Transverse colon (tissue), 4 donors: ENCODE measurements at regions not wholly inside any gene's neighbourhood (a gene's known extent, or its start where the extent isn't known, plus 50 kb on each side); places are given as distances from the start of the nearest gene placed in this dataset.

Source experiments
- DNase-seq: peaks from one replicate; pipeline ENCODE4 v3.0.0-alpha.2; 2019
- H3K27ac ChIP-seq, 4 donors: fragments of 200-600 bp; sonication (generic); 2 replicates each; pipeline ENCODE4 v1.5.1; 2016 to 2018; ENCODE audit warnings: inconsistent platforms in 4 of 4
- H3K27me3 ChIP-seq: fragments of 200-600 bp; sonication (generic); 2 replicates; pipeline ENCODE4 v1.5.1; 2017; ENCODE audit warnings: inconsistent platforms
- H3K36me3 ChIP-seq, 4 donors: fragments of 200-600 bp; sonication (generic); 2 replicates each; pipeline ENCODE4 v1.5.1; 2017 to 2019; ENCODE audit warnings: inconsistent platforms in 4 of 4
- H3K4me1 ChIP-seq, 4 donors: fragments of 200-600 bp; sonication (generic); 2 replicates each; pipeline ENCODE4 v1.5.1; 2017 to 2020; ENCODE audit warnings: inconsistent platforms in 4 of 4
- H3K4me3 ChIP-seq, 4 donors: fragments of 200-600 bp; sonication (generic); 1 replicate in 1 of 4; 2 replicates in 3 of 4; pipeline versions ENCODE4 v1.5.1 to v1.6.1; 2017 to 2019; ENCODE audit warnings: inconsistent platforms in 4 of 4
- H3K9me3 ChIP-seq, 2 donors: fragments of 200-600 bp; sonication (generic); 2 replicates each; pipeline ENCODE4 v1.5.1; 2017 to 2019; ENCODE audit warnings: inconsistent platforms in 2 of 2
- EP300 ChIP-seq: sonication (generic); formaldehyde crosslinking; IDR thresholded peaks from one replicate; pipeline ENCODE4 v1.6.1; 2017; ENCODE audit warnings: antibody characterized with exemption, low read depth
- POLR2A ChIP-seq: fragments of 450-650 bp; IDR thresholded peaks from one replicate; pipeline ENCODE4 v1.6.1; 2016; ENCODE audit warnings: antibody characterized with exemption, mild to moderate bottlenecking, moderate library complexity
- POLR2AphosphoS5 ChIP-seq, 3 donors: sonication (generic); formaldehyde crosslinking; IDR thresholded peaks; one replicate each; pipeline ENCODE4 v1.6.1; 2016; ENCODE audit warnings: antibody characterized with exemption in 3 of 3
- WGBS, 2 donors: methylation state at CpG; one replicate each; pipeline ENCODE4 v1.1.5; 2018; ENCODE audit warnings: low coverage in 1 of 2; 5-methylcytosine and 5-hydroxymethylcytosine counted together
- in situ Hi-C, 4 donors: fragments of 200-750 bp; cut with MboI; loops; one replicate each; pipeline versions ENCODE4 v1.15.0 to v1.15.1; 2017; ENCODE audit warnings: low sequenced_read_pairs in 3 of 4, low pct_ligation_motif_present in 1 of 4, low pct_unique_long_range_greater_than_20kb in 1 of 4
- intact Hi-C: fragments of 100-400 bp; cut with DNase I; formaldehyde crosslinking; loops from one replicate; pipeline ENCODE4 v1.15.1; 2023; ENCODE audit warnings: low total_unique reads
- TF ChIP-seq, protein P1 (sequence below), 5 experiments: fragments of 200-600 bp in 3 of 5; fragments of 450-650 bp in 2 of 5; sonication (generic) in 3 of 5; IDR thresholded peaks; 1 replicate in 2 of 5; 2 replicates in 3 of 5; pipeline ENCODE4 v1.5.1; 2016 to 2017; ENCODE audit warnings: antibody characterized with exemption in 5 of 5, inconsistent platforms in 3 of 5, mild to moderate bottlenecking in 2 of 5, moderate library complexity in 1 of 5

DNA sequence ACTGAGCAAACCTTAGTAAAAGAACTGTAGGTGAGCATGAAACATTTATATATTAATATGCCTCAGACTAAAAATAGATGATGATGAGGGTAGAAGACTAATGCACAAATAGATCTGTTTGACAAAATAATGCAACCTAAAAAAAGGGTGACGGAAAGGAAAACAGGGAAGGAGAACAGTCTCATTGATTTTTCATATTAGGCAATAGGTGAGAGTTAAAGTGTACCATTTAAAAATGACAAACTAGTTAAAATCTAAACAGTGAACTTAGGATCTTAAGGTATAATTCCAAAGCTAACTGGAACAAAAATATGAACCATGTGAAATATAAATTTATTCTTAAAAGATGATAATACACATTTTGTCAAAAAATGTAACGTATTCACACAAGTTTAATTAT is 1347.6 kb downstream of the SI start:
- WGBS, 2 donors: 67 to 69% methylated on average over 2 of the region's 2 CpGs
- TF ChIP-seq POLR2AphosphoS5 (IDR thresholded peaks at IDR 0.05) (no peak), POLR2A (no peak)

DNA sequence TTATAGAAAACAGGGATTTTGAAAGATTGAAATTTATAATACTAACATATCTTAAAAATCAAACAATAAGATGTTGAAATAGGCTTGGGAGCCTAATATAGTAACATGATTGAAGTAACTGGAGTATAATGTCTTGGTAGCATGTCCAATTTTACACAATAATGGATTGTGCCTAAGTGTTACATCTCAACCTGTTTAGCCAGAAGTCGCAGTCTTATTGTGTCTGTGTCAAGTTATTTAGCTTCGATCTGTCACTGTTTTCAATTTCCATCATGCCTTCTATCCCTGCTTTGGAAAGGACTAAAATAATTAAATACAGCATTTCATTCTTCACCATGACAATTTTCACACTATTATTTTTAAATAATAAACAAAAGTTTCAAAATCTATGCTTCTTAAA is 1352.2 kb downstream of the SI start:
- no peaks in the 10 kb centered on the region for H3K9me3 ChIP-seq
- DNase-seq: no peak
- no peak overlapping the region for H3K4me3 ChIP-seq
- WGBS, 2 donors: 52 to 89% methylated on average over 2 of the region's 2 CpGs
- no peak overlapping the region for H3K27ac ChIP-seq
- no peaks in the 10 kb centered on the region for H3K27me3 ChIP-seq
- no peaks in the 10 kb centered on the region for H3K36me3 ChIP-seq
- in situ Hi-C loops: no loop called here
- intact Hi-C loops: no loop called here
- TF ChIP-seq, protein P1, sequence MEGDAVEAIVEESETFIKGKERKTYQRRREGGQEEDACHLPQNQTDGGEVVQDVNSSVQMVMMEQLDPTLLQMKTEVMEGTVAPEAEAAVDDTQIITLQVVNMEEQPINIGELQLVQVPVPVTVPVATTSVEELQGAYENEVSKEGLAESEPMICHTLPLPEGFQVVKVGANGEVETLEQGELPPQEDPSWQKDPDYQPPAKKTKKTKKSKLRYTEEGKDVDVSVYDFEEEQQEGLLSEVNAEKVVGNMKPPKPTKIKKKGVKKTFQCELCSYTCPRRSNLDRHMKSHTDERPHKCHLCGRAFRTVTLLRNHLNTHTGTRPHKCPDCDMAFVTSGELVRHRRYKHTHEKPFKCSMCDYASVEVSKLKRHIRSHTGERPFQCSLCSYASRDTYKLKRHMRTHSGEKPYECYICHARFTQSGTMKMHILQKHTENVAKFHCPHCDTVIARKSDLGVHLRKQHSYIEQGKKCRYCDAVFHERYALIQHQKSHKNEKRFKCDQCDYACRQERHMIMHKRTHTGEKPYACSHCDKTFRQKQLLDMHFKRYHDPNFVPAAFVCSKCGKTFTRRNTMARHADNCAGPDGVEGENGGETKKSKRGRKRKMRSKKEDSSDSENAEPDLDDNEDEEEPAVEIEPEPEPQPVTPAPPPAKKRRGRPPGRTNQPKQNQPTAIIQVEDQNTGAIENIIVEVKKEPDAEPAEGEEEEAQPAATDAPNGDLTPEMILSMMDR (IDR thresholded peaks at IDR 0.05): no peak
- TF ChIP-seq EP300 (no peak), POLR2AphosphoS5 (IDR thresholded peaks at IDR 0.05) (no peak), POLR2A (no peak)
- H3K4me1 ChIP-seq: no peaks in the 10 kb centered on the region

More for the DNA sequence above, 1347.6 kb downstream of the SI start:
- H3K9me3 ChIP-seq: no peaks in the 10 kb centered on the region
- no peak overlapping the region for H3K4me3 ChIP-seq
- no peak for DNase-seq
- H3K4me1 ChIP-seq: no peaks in the 10 kb centered on the region
- no peaks in the 10 kb centered on the region for H3K36me3 ChIP-seq
- in situ Hi-C loops: no loop called here
- intact Hi-C loops: no loop called here
- no peaks in the 10 kb centered on the region for H3K27me3 ChIP-seq
- H3K27ac ChIP-seq: no peak overlapping the region

DNA sequence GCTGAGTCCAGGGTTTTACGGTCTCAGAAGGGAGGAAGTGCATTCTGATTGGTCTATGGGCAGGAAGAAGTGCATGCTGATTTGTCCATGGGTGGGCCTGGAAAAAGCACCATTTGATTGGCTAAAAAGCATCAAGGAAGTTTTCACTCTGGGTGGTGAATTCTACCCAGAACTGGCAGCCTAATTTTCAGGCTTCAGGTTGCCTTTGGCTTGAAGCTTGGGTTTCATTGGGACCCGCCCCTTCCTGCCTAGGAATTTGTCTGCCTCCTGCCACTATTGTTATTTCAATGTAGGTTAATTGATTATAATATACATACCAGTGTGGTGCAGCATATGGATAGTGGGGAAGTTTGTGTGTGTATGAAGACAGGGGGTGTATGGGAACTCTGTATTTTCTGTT is 1355.9 kb downstream of the SI start:
- H3K4me1 ChIP-seq: no peaks in the 10 kb centered on the region
- no peak for DNase-seq
- in situ Hi-C loops (no loop called here), intact Hi-C loops (no loop called here)
- H3K36me3 ChIP-seq: no peaks in the 10 kb centered on the region
- no peaks in the 10 kb centered on the region for H3K27me3 ChIP-seq
- no peaks in the 10 kb centered on the region for H3K9me3 ChIP-seq
- 92 to 100% methylated on average over 1 to 2 of the region's 2 CpGs for WGBS, 2 donors
- no peak overlapping the region for H3K4me3 ChIP-seq
- H3K27ac ChIP-seq: no peak overlapping the region
- TF ChIP-seq POLR2A: no peak
- TF ChIP-seq, protein P1 (IDR thresholded peaks at IDR 0.05): no peak
- TF ChIP-seq POLR2AphosphoS5 (IDR thresholded peaks at IDR 0.05): no peak
- no peak for TF ChIP-seq EP300

DNA sequence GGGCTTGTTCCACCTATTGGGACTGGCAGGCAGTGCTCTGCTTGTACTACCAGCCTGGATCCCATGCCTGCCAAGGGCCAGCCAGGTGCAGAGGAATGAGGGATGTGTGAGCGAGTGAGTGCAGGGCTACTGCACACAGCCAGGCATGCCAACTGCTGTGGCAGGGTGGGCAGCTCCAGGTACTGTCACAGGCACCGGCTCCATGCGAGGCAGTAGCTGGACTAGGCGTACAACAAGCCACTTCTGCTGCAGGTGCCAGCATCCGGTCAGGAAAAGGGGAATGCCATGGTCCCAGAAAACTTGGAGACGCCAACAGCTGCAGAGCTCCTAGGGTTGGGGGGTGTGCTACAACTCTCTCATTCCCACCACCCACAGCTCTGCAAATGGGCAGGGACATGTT is 1356.7 kb downstream of the SI start:
- 91% methylated on average over 5 of the region's 6 CpGs; no CpG with 5 or more reads in 1 of the 2 donors for WGBS, 2 donors
- no peak for DNase-seq
- TF ChIP-seq POLR2A: no peak
- TF ChIP-seq, protein P1 (IDR thresholded peaks at IDR 0.05): no peak
- TF ChIP-seq EP300: no peak
- TF ChIP-seq POLR2AphosphoS5 (IDR thresholded peaks at IDR 0.05): no peak
- Histone ChIP-seq H3K27me3 (no peaks in the 10 kb centered on the region), H3K27ac (no peak overlapping the region), H3K4me3 (no peak overlapping the region), H3K9me3 (no peaks in the 10 kb centered on the region), H3K4me1 (no peaks in the 10 kb centered on the region), H3K36me3 (no peaks in the 10 kb centered on the region)
- intact Hi-C loops (no loop called here), in situ Hi-C loops (no loop called here)

DNA sequence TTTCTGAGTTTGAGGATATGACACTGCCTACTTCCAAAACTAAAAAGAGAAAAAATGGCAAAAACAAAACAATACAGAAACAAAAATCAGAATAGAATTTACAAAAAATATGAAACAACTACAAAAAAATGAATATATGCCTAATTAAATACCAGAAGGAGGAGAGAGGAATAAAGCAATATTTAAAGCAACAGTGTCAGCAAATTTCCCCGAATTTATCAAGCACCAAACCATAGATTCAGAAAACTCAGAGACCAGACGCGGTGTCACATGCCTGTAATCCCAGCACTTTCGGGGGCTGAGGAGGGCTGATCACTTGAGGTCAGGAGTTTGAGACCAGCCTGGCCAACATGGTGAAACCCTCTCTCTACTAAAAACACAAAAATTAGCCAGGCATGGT is 1360.9 kb downstream of the SI start:
- no peaks in the 10 kb centered on the region for H3K27me3 ChIP-seq
- no peaks in the 10 kb centered on the region for H3K36me3 ChIP-seq
- no peak for TF ChIP-seq EP300
- no peak for TF ChIP-seq POLR2A
- TF ChIP-seq, protein P1 (IDR thresholded peaks at IDR 0.05): no peak
- no peak for TF ChIP-seq POLR2AphosphoS5 (IDR thresholded peaks at IDR 0.05)
- DNase-seq: no peak
- no peaks in the 10 kb centered on the region for H3K4me1 ChIP-seq
- intact Hi-C loops (no loop called here), in situ Hi-C loops (no loop called here)
- H3K4me3 ChIP-seq: no peak overlapping the region
- H3K9me3 ChIP-seq: no peaks in the 10 kb centered on the region
- WGBS, 2 donors: 81 to 93% methylated on average over 3 to 4 of the region's 4 CpGs
- H3K27ac ChIP-seq: no peak overlapping the region
